NCI-H2227 (cell line): ENCODE measurements at regions not wholly inside any gene's neighbourhood (a gene's known extent, or its start where the extent isn't known, plus 50 kb on each side); places are given as distances from the start of the nearest gene placed in this dataset.

Source experiments
- DNase-seq: peaks from one replicate; lab custom pipeline; 2025; ENCODE audit not compliant: unreplicated experiment; lab: John Stamatoyannopoulos, UW

- no peak for DNase-seq
Observed at GRCh38 chr5:62689599-62690368, 111.2 kb downstream of the LRRC70 start.

- DNase-seq = no peak
Observed at GRCh38 chr5:62686692-62687091, 108.1 kb downstream of the LRRC70 start.

DNA sequence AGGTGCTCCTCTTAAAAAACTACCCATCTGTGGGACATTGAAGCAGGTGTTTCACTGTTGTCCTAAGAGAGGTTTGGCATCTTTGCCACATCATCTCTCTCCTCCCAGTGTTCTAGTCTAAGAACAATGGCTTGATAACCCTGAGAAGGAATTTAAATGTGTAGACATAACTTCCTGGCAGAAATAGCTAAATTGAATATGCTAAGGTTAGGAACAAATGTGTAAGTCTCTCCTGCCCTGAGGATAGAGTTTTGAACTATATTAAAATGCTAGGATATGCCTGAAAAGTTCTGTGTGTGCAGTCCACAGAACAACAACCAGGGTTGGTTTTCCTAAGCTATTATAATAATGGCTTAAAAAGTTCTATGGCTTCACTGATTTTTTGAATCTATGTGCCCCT is 106.6 kb downstream of the LRRC70 start:
- DNase-seq = no peak

DNA sequence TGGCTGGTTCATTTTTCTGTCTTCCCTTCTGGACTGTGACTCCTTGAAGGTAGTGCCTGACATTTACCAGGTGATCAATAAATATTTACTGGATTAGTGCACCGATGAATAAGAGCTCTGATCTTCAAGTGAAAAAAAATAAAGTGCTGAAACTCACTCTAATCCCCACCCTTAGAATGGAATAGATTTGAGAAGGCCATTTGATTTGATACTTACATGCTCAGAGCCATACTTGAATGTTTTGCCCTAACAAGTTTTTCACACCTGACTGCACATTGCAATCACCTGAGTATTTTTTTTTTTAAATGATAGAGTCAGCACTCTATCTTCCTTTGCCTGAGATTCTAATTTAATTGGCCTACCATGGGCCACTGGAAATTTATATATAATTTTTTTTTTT is 105.7 kb downstream of the LRRC70 start:
- no peak for DNase-seq

DNA sequence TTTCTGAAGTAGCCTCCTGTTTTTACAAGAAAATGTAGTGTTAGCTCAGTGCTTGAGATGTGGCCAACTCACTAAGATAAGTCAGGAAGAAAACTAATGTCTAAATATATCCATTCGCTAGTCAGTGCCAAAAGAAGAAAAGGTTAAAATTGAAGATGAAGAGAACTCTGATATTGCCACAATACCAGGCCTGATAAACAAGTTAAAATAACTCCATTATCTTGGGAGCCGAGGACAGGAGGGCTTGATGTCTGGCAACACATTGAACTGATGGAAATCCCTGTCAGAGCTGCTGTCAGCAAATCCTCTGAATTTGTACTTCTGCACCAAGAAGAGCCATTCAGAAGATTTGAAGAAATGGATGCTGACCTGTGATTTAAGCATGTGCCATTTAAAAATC is 103.4 kb downstream of the LRRC70 start:
- DNase-seq = no peak

DNA sequence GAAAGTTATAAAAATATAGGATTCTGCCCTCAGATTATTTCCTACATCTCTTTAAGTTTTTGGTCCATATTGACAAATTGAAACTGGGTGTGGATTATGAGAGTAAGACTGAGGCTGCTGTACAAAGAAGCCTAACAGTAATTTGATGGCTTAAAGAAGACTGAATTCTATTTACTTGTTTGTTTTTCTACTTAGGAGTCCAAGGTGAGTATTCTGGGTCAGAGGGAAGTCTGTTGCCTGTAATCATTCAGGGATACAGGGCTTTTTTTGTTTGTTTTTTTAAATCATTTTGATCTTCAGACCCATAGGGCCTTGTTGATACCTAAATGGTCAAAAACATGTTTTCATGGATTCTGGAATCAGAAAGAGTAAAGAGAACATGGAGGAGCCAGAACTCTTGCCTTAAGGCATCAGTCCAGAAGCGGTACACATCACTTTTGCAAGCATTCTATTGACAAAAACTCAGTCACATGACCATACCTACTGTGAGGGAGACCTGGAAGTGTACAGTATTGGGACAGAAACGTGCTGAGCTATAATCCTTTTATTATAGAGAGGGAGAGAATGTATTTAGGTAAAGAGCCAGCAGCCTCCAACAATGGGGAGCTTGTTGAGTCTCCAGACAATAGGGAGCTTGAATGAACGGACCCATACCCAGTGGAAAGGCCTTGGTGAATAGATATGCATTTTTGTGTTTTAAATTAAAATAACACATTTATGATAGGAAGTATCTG is 102.7 kb downstream of the LRRC70 start:
- DNase-seq = no peak

DNA sequence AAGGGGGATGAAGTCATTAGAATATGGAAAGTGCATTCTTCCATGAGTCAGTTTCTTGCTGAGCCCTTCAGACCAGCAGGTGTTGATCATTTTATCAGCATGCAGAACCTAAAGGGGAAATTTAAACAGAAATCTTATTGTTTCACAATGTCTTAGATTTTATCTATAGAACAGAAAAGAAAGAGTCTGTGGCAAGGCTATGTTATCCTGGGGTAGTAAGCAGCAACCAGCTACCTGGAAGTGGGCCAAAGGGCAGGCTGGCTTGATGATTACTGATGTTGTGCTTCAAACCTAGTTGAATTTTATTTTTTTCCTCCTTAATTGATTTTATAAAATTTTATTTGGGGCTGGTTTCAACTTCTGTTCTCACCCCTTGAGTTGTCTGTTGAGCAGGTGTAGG is 101.5 kb downstream of the LRRC70 start:
- no peak for DNase-seq
